Brain pericyte (primary cell): ENCODE measurements at regions not wholly inside any gene's neighbourhood (a gene's known extent, or its start where the extent isn't known, plus 50 kb on each side); places are given as distances from the start of the nearest gene placed in this dataset.
"Not testable (repeated sequence)": the region's sequence is repeated elsewhere in the genome, so short reads cannot be mapped to it uniquely, and the experiment has no call there.

Experiments
- DNase-seq: peaks from one replicate; pipeline ENCODE4 v3.0.0-alpha.2; 2012; ENCODE audit warnings: low read depth, low spot score

DNA sequence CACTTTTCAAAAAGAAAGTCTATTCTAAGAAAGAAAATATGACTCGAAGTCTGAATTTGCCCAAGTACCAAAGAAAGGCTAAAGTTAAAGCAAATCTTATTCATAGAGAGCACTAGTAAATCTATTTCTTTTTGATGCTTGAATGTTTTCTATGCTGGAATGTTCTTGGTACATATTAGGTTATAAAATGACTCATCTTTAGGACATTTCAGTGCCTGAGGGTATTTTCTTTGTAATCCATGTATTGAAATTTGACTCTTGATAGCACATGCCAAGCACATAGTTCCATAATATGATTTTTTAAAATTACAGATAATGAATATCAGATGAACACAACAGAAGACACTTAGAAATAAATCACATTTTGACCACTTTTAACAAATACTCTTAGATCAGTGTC lies 232.8 kb downstream of the TRIML1 start:
- no peak for DNase-seq

DNA sequence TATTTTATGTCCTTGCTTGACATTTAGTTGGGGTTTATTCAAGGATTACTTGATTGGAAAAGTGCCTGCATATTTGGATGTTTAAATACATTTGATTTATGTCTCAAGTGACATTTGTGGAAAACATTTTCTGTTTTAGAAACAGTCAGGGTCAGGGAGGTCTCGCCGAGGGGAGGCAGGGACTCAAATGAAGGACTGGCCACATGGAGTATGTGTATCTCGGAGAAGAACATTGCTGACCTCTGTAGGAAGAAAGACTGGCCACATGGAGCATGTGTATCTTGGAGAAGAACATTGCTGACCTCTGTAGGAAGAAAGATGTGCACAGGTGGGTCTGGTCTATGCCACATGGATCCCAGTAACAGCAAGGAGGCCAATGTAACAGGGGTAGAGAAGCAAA lies 233.6 kb downstream of the TRIML1 start:
- no peak for DNase-seq

DNA sequence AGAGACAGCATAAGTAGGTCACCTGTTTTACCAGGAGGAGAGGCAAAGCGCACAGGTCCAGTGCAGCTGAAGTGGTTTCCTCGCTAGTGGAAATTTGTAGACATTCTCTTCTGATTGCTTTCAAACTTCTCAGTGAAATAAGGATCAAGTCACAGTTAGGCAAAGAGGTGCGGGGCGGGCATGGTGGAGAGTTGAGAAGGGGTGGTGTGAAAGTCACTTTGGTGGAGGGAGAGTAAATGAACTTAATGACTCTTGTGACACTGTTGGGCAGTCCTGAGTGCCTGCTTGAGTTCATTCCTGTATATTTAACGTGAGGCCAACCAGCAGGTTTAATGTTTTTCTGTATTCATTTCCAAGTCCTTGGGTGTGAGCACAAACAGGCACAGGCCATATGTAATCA lies 235.6 kb downstream of the TRIML1 start:
- no peak for DNase-seq

DNA sequence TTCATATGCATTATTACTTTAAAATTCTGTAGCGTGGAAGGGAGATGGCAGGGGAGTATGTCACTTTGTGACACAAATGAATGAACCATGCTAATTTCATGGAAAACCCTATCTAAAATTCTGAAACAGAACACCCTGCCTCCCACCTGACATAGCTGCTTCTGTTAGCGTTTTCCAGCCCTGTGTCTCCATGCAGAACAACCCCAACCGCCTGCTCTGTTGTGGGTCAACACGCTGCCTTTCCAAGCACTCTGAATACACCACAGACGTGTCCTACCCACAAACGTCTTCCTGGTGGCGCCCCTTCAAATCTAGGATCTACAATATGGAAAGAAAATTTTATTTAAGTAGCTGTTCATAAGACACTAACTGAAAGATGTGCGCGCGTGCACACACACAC lies 238.6 kb downstream of the TRIML1 start:
- no peak for DNase-seq

DNA sequence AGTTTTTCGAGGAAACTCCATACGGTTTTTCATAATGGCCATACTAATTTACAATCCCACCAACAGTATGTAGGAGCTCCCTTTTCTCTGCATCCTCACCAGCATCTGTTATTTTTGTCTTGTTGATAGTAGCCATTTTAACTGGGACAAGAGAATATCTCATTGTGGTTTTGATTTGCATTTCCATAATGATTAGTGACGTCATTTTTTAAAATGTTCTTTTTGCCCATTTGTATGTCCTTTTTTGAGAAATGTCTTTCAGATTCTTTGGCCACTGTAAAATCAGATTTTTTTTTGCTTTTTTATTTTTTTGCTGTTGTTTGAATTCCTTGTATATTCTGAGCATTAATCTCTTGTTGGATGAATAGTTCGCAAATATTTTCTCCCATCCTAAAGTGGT lies 243.9 kb downstream of the TRIML1 start:
- DNase-seq: no peak

DNA sequence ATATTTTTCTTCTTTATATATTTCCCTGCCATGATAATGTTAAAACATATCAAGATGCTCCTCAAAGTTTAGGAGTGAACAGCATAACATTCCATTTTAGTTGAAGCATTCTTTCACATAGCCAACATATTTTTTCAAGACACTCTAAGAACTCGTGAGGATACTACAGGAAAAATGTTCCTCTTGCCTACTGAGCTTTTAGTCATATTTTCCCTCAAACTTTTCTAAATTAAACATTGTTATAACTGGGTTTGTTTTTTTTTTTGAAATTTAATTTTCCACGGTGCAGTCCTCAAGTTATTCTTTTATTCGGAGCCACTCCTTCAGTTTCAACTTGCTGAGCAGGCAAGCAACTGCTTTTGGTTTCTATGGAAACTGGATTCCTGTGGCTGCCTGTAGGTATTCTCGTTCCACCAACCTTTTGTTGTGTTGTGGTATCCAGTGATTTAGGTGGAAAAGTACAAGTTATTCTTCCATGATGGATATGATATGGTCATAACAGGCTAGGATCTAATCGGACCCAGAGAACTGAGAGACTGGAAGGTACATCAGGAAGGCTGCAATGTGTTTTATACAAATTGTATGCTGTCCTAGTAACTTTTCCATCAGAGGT lies 248.0 kb downstream of the TRIML1 start:
- no peak for DNase-seq

DNA sequence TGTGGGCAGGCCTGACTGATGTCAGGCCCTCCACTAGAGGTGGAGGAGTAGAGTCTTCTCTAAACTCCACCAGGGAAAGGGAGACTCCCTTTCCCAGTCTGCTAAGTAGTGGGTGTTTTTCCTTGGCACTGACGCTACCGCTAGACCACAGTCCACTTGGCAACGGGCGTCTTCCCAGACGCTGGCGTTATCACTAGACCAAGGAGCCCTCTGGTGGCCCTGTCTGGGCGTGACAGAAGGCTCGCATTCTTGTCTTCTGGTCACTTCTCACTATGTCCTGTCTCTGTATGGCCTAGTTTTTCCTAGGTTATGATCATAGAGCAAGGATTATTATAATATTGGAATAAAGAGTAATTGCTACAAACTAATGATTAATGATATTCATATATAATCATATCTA lies 252.1 kb downstream of the TRIML1 start:
- not testable (repeated sequence) for DNase-seq

DNA sequence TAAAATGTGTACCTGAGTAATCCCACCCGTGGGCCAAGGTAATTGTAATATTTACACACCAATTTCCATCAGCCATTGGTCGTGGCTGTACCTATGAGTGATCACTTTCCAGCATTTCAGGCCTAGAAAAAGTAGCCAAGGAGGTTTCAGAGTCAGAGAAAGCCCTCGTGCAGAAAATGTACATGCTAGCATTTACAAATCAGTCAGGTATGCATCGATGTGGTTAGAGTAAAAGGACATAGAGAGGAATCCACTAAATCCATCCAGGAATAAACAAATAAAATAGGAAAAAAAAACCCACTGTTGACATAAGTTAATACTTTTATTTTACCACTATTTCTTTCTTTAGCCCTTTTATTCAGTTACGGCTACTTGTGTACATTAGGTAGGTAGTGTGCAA lies 256.8 kb downstream of the TRIML1 start:
- no peak for DNase-seq

DNA sequence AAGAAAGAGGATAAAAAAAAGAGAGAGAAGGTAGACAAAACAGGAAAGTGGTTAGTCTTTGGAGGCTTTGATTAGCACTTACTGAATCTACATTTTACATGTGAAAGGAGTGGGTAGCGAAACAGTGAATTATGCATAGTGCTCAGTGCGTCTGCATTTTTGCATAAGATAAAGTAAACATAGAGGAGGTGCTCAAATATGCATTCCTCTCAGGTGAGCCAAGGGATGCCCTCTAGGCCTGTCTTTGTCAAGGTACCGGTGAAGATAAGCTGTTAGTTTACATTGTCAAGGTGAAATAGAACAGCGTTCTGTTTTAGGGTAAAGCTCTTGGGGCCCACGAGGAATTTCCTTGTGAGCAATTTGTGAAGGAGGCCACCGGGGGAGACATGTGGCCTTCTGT lies 260.6 kb downstream of the TRIML1 start:
- DNase-seq: no peak

DNA sequence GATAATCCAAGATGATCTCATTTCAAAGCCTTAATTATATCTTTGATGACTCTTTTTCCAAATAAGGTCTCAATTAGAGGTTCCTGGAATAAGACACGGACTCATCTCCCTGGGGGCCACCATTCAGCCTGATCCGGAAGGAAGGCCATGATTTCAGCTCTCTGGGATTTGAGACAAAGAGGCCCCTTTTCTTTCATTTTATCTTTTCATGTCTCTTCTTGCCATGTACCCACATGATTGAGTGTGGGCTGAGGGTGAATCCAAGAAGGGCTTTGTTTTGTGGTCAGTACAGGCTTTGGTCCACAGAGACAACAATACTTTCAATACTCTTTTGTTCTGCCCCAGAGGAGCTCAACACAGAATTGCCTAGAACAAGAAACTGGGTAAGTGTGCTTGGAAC lies 261.2 kb downstream of the TRIML1 start:
- no peak for DNase-seq

DNA sequence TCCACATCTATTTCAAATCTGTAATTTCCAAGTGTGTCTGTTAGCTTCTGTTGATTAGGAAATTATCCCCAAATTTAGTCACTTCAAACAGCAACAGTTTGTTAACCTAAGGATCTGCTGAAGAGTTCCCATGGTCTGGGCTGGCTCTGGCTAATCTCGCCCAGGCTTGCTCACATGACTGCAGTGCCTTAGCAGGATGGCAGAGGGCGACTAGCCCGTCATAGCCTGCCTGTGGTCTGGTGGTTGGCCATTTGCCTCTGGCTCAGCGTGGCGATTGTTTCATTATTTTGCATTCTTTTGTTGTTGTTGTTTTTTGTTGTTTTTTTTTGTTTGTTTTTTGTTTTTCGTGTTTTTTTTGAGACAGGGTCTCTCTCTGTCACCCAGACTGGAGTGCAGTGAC lies 264.0 kb downstream of the TRIML1 start:
- no peak for DNase-seq

DNA sequence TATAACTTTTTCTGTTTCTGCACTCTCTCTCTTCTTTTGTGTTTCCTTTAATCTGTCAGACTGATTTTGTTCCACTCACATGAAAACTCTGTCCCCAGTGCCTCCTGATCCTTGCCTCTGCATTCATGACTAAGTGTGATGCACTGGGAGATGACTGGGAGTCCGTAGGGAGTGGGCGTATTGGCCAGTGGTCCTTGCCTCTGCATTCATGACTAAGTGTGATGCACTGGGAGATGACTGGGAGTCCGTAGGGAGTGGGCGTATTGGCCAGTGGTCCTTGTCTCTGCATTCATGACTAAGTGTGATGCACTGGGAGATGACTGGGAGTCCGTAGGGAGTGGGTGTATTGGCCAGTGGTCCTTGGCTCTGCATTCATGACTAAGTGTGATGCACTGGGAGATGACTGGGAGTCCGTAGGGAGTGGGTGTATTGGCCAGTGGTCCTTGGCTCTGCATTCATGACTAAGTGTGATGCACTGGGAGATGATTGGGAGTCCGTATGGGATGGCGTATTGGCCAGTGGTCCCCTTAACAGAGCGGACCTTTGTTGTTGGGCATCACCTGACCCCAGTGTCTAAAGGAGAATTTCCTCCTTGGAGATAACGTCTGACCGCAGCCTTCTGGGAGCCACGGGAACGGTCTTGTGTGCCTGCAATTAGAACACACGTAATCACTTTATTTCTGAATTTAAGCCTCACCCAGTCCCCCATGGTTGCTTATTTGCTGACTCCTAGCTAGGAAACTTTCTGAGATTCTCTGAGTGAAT lies 266.0 kb downstream of the TRIML1 start:
- DNase-seq: not testable (repeated sequence)

DNA sequence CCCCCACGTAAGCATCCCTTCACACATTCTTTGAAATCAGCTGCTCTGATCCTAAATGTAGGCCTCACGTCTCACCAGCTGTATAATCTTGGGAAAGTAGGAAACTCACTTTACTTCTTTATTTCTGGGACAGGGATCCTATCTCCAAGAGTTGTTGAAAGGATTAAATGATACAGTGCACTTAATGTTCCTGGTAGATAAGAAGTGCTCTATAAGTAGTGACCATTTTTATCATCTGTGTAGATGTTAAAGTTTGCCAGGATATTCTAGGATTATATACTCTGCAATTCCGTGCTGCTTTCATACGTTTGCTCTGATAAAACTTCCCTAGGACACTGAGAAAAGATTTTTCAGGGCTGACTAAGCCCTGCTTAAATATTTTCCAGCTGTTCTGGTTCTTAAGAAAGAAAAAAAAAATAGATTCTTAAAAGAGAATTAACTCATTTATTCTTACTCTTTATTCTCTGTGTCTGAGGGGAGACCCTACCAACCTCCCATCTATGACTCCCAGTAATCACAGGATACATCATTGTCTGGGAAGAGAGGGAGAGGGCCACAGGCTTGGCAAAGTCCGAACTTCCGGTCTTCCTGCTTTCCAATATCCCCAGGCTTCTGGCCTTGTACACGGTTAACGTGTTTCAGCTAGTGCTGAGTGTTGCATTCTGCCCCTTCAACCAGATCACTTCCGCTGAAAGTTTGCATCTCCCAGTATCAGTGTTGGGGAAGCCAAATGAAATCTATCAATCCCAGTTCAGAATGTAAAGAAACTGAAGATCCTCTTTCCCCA lies 269.2 kb downstream of the TRIML1 start:
- DNase-seq: no peak

DNA sequence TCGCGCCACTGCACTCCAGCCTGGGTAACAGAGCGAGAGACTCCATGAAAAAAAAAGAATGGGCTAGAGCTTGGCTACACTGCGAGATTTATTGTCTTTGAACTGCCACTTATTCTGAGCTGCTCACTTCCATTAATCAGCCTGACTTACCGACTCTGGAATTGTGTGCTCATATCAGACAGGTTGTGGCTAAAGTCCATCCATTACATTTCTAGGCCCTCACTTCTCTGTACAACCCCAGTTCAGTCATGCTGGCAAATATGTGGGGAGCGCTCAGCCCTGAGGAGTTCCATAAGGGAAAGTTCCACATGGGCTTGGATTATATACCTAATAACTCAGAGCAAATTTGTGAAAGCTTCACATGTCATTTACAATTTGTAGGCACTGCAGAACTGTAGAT lies 270.6 kb downstream of the TRIML1 start:
- no peak for DNase-seq

DNA sequence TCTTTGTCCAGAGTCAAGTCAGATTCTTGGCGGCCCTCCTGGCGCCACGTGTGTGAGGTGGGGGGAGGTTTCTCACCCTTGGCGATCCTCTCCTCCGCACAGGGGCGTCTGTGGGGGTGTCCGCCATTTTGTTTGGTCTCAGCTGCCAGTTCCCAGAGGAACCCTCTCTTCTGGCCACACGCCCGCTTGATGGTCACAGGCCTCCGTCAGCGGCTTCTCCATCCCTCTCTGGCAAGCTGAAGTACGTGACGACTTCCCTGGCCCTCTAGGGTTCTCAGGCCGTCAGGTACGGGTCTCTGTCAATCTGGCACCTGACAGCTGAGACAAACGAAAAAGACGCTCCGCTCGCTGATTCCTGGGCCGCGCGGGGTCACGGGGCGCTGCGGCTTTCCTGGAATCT lies 272.6 kb downstream of the TRIML1 start:
- no peak for DNase-seq

DNA sequence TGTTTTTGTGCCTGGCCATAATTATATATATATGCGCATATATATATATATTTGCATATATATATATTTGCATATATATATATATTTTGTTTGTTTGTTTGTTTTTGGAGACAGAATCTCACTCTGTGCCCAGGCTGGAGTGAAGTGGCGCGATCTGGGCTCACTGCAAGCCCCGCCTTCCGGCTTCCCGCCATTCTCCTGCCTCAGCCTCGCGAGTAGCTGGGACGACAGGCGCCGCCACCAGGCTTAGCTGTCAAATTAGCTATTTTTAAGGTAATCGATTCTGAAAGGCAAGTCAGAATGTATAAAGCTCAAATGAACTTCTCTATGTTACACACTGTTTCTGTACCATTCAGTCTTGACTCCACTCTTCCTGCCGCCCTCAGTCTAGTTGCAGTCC lies 273.3 kb downstream of the TRIML1 start:
- no peak for DNase-seq

DNA sequence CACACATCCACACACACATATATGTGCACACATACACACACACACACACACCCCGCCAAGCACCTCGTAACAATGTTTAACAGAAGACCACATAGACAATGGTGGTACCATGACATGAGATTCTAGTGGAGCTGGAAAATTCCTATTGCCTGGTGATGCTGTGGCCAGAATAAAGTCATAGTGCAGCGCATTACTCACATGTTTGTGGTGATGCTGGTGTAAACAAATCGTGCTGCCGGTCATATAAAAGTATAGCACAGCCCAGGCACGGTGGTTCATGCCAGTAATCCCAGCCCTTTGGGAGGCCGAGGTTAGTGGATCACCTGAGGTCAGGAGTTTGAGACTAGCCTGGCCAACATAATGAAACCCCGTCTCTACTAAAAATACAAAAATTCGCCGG lies 275.2 kb downstream of the TRIML1 start:
- no peak for DNase-seq

DNA sequence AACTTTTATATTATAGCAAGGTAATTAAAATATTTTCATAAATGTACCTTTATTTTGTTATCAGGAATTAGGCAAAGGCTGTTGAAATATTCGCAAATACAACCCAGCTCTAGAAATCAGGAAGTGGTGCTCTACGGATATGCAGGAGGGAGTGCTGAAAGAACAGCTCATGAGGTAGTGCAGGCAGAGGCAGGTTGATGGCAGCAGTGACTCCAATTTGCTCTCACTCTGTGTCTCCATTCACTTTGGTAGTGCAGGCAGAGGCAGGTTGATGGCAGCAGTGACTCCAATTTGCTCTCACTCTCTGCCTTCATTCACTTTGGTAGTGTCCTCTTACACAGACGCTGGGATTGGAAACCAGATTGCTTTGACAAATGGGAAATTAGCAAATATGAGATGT lies 277.9 kb downstream of the TRIML1 start:
- no peak for DNase-seq

DNA sequence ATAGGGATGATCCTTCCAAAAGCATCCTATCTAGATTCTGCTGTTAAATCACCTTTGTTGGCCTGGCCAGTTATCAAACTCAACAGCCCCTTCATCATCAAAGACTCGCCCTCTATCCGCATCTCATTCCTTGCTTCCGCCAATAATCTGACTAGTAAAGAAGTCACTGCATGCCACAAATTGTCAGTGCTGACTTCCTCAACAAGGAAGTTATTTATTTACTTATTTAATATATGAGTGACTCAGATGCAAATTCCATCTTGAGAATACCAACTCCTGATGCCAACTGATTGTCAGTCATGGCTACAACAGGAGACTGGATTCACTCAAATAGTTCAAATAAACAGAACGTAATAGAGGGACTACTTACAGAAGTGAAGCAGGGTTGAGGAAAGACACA lies 283.8 kb downstream of the TRIML1 start:
- no peak for DNase-seq

DNA sequence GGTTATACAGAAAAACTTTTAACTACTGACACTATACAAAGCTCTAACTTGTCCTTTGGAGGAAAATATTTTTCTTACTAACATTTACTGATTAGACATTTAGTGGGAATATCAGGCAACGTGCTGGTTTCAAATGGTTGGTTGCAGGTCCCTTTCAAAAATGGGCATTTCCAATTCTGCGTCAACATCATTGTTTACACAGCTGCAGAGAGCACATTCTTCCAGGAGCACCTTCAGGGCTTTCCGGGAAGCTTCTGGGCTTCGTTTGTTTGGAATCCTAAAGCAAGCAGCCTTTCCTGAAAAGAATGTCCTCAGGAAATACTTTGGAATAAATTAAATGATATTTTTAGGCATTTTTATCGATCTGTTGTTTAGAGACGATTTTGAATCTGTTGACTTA lies 289.7 kb downstream of the TRIML1 start:
- no peak for DNase-seq

DNA sequence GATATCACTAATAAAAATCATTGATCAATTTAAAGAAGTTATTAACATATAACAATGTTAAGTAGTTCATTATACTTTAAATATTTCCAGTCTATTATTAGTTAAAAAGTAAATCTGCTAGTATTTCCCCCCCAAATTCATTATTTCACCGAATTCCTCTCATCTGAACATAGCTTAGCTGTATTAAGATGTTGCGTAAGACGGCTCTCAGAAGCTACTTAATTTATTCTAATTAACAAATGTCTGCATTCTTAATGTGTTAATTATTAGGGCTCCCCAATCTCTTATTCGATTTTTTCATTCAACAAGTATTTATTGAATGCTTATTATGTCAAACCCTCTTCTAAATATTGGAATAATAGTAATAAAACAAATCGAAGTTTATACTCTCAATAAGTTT lies 290.7 kb downstream of the TRIML1 start:
- DNase-seq: no peak

DNA sequence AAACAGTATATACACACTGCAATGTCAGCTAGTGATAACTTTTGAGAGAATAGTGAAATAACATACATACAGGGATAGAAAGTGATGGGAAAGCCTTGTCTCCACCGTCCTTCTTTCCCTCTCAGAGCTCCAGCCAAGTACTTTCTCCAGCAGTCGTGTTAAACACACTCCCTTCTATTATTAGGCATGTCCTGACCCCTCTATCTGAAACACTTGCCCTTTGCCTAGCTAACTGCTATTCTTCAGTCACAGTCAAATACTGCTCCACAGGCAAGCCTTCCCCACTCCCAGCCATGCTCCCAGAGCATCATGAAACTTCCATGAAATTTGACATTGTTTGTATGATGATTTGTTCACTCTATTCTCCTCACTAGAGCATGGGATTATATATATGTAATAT lies 291.1 kb downstream of the TRIML1 start:
- DNase-seq: no peak

DNA sequence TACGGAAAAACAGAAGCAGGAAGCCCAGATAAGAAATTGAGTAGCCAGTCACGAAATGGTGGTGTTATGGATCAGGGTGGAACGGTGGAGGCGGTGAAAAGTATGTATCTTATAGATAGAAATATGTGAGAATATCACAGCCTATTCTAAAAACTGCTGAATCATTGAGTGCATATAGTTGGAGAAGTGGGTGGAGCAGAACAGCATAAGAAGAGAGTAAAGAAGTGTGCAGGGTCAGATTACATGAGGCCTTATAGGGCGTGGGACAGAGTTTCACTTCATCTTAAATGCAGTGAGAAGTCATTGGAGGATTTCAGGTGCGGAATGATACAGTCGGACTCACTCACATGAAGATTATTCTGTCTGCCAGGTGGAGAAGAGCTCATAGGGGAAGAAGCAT lies 293.1 kb downstream of the TRIML1 start:
- DNase-seq: no peak
